ENCODE measurements at regions not wholly inside any gene's neighbourhood (a gene's known extent, or its start where the extent isn't known, plus 50 kb on each side); places are given as distances from the start of the nearest gene placed in this dataset.

DNA sequence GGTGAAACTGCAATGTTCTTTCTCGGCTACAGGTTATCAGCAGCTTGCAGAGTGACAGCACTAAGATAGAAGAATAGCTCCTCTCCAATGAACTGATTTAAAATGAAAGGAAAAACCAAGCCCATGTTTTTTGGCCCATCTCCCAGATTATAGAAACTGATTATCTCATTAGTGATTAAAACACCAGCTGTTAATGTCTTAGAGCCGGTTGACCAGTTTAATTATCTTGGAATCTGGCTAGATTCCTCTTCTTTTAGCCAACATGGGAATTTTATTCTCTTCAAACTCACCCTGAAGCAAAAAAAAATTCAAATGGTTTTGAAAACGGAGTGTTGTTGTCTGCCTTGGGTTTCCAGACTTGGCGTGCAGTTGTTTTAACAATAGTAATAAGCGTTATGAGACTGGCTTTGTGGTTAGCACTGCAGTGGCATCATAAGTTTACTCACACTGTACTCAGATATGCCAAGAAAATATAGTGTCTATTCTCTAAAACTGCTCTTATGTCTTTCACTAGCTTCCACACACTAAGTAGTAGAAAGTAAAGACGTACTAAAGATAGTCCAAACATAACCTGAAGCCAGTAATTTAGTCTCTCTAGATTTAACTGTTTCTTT, 665.3 kb downstream of the STK39 start:
- no peak for TF ChIP-seq SIN3A (IDR thresholded peaks at IDR 0.05; ENCODE audit: borderline replicate concordance, low read depth, low read length)
- TF ChIP-seq, protein P1, sequence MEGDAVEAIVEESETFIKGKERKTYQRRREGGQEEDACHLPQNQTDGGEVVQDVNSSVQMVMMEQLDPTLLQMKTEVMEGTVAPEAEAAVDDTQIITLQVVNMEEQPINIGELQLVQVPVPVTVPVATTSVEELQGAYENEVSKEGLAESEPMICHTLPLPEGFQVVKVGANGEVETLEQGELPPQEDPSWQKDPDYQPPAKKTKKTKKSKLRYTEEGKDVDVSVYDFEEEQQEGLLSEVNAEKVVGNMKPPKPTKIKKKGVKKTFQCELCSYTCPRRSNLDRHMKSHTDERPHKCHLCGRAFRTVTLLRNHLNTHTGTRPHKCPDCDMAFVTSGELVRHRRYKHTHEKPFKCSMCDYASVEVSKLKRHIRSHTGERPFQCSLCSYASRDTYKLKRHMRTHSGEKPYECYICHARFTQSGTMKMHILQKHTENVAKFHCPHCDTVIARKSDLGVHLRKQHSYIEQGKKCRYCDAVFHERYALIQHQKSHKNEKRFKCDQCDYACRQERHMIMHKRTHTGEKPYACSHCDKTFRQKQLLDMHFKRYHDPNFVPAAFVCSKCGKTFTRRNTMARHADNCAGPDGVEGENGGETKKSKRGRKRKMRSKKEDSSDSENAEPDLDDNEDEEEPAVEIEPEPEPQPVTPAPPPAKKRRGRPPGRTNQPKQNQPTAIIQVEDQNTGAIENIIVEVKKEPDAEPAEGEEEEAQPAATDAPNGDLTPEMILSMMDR (IDR thresholded peaks at IDR 0.05): no peak

All from SK-N-SH (cell line).